HUES48 (cell line): ENCODE measurements at regions not wholly inside any gene's neighbourhood (a gene's known extent, or its start where the extent isn't known, plus 50 kb on each side); places are given as distances from the start of the nearest gene placed in this dataset.

Experiments used
- H3K27ac ChIP-seq: one replicate; pipeline ENCODE4 v1.7.0; 2013; ENCODE audit warnings: low read depth, low read length, inconsistent platforms
- H3K27me3 ChIP-seq: 2 replicates; pipeline ENCODE4 v1.6.1; 2013; ENCODE audit warnings: mild to moderate bottlenecking, low read length; ENCODE audit not compliant: control insufficient read depth, insufficient read depth
- H3K36me3 ChIP-seq: 2 replicates; pipeline ENCODE4 v1.6.1; 2013; ENCODE audit warnings: low read length; ENCODE audit not compliant: control insufficient read depth, insufficient read depth
- H3K4me1 ChIP-seq: 2 replicates; pipeline ENCODE4 v1.6.1; 2013; ENCODE audit warnings: mild to moderate bottlenecking, low read length; ENCODE audit not compliant: control insufficient read depth, insufficient read depth
- H3K4me3 ChIP-seq: 2 replicates; pipeline ENCODE4 v1.5.1; 2013; ENCODE audit warnings: mild to moderate bottlenecking, low read depth, low read length
- H3K9ac ChIP-seq: 2 replicates; pipeline ENCODE4 v1.6.1; 2013; ENCODE audit warnings: mild to moderate bottlenecking, low read depth, low read length, moderate library complexity
- H3K9me3 ChIP-seq: 2 replicates; pipeline ENCODE4 v1.6.1; 2013; ENCODE audit warnings: low read length; ENCODE audit not compliant: control insufficient read depth, insufficient read depth

- no peak overlapping the region for H3K27ac ChIP-seq
- no peak overlapping the region for H3K9ac ChIP-seq
- no peaks in the 10 kb centered on the region for H3K9me3 ChIP-seq
- H3K4me3 ChIP-seq: no peak overlapping the region
- peaks cover 3% of the 10 kb centered on the region; the same call in 1 of the 2 replicates for H3K4me1 ChIP-seq
- H3K36me3 ChIP-seq: no peaks in the 10 kb centered on the region
- no peaks in the 10 kb centered on the region; the same call in 1 of the 2 replicates for H3K27me3 ChIP-seq
Observed at GRCh38 chr2:45224993-45225380, 215.7 kb upstream of the SIX2 start.

DNA sequence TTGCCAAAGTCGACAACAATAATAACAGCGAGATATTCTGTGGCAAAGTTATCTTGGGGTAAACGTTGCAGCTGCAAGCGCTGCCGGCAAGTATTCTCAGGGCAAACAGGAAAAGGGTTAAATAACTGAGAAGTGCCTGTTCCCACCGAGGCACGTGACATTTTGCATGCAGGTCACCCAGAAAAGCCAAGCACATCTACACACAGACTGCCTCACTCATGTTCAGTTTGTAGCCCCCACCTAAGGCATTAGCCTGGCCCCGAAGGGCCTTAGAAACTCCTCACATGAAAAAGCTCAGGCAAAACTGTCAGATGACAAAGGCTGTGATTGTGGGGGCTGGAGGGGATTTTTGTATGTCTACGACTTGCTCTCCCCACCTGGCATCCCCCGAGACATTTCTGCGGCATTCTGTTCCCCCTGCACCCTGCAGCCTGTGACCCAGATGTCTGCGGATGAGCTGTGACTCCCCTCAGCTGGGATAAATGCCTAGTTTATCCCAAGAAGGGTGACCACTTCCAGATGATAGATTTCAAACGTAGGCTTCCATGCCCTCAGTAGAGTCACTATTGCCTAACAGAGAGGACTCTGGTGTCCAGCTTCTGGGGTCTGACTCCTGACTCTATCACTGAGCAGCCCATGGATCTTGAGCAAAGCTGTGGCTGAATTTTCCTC, 215.2 kb upstream of the SIX2 start:
- Histone ChIP-seq H3K27me3 (no peaks in the 10 kb centered on the region; the same call in 1 of the 2 replicates), H3K4me3 (no peak overlapping the region), H3K9ac (no peak overlapping the region), H3K27ac (no peak overlapping the region), H3K9me3 (no peaks in the 10 kb centered on the region), H3K36me3 (no peaks in the 10 kb centered on the region), H3K4me1 (peaks cover 3% of the 10 kb centered on the region; the same call in 1 of the 2 replicates)

DNA sequence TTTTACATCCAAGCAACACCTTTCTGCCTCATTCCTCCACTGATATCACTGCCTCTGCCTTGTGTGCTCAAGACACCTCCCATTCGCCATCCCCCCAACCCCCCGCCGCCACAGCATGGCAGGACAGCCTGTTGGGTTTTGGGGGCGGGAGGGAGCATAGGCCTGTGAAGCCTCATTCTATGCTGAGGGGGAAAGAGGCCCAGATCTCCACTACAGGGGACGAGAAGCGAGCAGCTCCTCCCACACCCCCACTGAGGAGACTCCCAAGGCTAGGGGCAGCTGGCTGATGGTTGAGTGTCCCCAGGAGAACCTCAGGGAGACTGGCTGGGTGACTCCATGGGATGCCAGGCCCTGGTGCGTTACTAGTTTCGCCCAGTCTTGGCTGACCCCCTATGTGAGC, 214.3 kb upstream of the SIX2 start:
- H3K27ac ChIP-seq: no peak overlapping the region
- H3K4me3 ChIP-seq: no peak overlapping the region
- no peak overlapping the region for H3K9ac ChIP-seq
- no peaks in the 10 kb centered on the region for H3K9me3 ChIP-seq
- H3K36me3 ChIP-seq: no peaks in the 10 kb centered on the region
- peaks cover 3% of the 10 kb centered on the region; the same call in 1 of the 2 replicates for H3K4me1 ChIP-seq
- no peaks in the 10 kb centered on the region; the same call in 1 of the 2 replicates for H3K27me3 ChIP-seq

- Histone ChIP-seq H3K36me3 (no peaks in the 10 kb centered on the region), H3K4me1 (peaks cover 3% of the 10 kb centered on the region; the same call in 1 of the 2 replicates), H3K27me3 (no peaks in the 10 kb centered on the region; the same call in 1 of the 2 replicates), H3K9me3 (no peaks in the 10 kb centered on the region), H3K27ac (no peak overlapping the region), H3K9ac (no peak overlapping the region), H3K4me3 (no peak overlapping the region)
Observed at GRCh38 chr2:45220227-45220626, 211.0 kb upstream of the SIX2 start.

DNA sequence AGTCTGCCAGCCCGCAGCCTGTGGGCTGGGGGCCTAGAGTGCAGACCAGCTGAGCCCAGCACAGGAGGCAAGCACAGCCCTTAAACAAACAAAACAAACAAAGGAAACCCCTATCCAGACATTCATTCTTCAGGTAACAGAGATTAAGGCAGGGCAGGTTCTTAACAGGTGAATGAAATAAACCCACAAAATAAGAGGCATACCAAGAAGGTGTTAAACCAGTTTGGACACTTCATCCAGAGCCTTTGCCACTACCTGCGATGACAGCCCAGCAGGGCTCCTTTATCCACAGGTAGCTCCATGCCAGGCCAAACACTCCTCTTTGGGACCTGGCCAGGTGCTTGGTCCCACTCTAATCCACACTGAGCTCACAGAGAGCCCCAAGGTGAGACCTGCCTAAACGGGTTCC, 209.7 kb upstream of the SIX2 start:
- H3K4me3 ChIP-seq: no peak overlapping the region
- H3K36me3 ChIP-seq: no peaks in the 10 kb centered on the region
- no peak overlapping the region for H3K9ac ChIP-seq
- H3K4me1 ChIP-seq: peaks cover 3% of the 10 kb centered on the region; the same call in 1 of the 2 replicates
- H3K9me3 ChIP-seq: no peaks in the 10 kb centered on the region
- H3K27ac ChIP-seq: no peak overlapping the region
- no peaks in the 10 kb centered on the region; the same call in 1 of the 2 replicates for H3K27me3 ChIP-seq

GRCh38 chr2:45218297-45218696, 209.0 kb upstream of the SIX2 start:
- no peaks in the 10 kb centered on the region for H3K9me3 ChIP-seq
- no peak overlapping the region for H3K9ac ChIP-seq
- H3K27me3 ChIP-seq: no peaks in the 10 kb centered on the region; the same call in 1 of the 2 replicates
- no peak overlapping the region for H3K4me3 ChIP-seq
- H3K4me1 ChIP-seq: no peaks in the 10 kb centered on the region
- H3K36me3 ChIP-seq: no peaks in the 10 kb centered on the region
- H3K27ac ChIP-seq: no peak overlapping the region

DNA sequence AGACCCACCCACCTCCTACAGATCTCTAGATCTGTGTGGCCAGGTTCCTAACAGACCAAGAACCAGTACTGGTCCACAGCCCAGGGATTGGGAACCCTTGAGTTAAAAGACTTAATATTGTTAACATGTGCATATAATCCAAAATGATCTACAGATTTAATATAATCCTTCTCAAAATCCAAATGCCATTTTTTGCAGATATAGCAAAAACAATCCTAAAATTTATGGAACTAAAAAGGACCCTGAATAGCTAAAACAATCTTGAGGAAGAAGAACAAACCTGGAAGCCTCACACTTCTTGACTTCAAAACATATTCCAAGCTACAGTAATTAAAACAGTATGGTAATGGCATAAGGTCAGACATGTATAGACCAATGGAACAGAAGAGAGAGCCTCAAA, 206.9 kb upstream of the SIX2 start:
- H3K27me3 ChIP-seq: no peaks in the 10 kb centered on the region; the same call in 1 of the 2 replicates

GRCh38 chr2:45214550-45214949, 205.3 kb upstream of the SIX2 start:
- no peaks in the 10 kb centered on the region for H3K9me3 ChIP-seq
- H3K9ac ChIP-seq: no peak overlapping the region
- no peaks in the 10 kb centered on the region for H3K4me1 ChIP-seq
- H3K27me3 ChIP-seq: no peaks in the 10 kb centered on the region
- no peak overlapping the region for H3K27ac ChIP-seq
- H3K36me3 ChIP-seq: no peaks in the 10 kb centered on the region
- H3K4me3 ChIP-seq: no peak overlapping the region

More for the DNA sequence above, 206.9 kb upstream of the SIX2 start:
- H3K36me3 ChIP-seq: no peaks in the 10 kb centered on the region
- H3K4me3 ChIP-seq: no peak overlapping the region
- no peaks in the 10 kb centered on the region for H3K9me3 ChIP-seq
- no peak overlapping the region for H3K27ac ChIP-seq
- no peaks in the 10 kb centered on the region for H3K4me1 ChIP-seq
- no peak overlapping the region for H3K9ac ChIP-seq

DNA sequence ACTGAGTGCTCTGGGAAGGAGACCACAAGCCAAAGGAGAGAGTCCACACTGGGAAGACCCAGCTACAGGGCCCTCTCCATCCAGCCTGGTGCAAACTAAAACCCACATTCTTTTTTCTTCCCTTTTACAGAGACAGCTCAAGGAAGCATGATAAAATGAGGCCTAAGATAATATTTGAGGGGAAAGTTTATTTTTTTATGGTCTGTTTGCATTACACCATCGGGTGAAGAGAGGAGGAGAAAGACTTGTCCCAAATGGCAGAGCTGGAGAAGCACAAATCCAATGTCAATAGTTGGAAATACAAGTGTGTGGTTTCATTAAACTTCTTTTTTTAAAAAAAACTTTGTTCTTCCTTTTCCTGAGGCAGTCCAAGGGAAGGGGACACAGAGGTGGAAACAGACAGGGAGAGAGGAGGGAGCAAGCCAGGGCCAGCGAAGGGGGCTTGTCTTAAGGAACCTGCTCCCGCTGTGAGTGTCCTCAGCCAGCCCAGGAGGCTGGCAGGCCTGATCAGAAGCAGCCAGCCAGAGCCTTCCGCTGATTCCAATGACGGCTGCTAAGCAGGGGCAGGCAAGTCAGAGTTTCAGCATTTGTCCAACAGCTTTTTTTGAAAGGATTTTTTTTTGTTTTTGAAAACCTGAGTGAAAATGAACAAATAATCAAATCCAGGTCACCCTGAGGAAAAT, 203.8 kb upstream of the SIX2 start:
- Histone ChIP-seq H3K27me3 (no peaks in the 10 kb centered on the region), H3K4me3 (no peak overlapping the region)

GRCh38 chr2:45211636-45212035, 202.4 kb upstream of the SIX2 start:
- Histone ChIP-seq H3K9me3 (no peaks in the 10 kb centered on the region), H3K4me3 (no peak overlapping the region), H3K9ac (no peak overlapping the region), H3K4me1 (no peaks in the 10 kb centered on the region), H3K27ac (no peak overlapping the region), H3K27me3 (no peaks in the 10 kb centered on the region), H3K36me3 (no peaks in the 10 kb centered on the region)

More for the DNA sequence above, 203.8 kb upstream of the SIX2 start:
- Histone ChIP-seq H3K4me1 (no peaks in the 10 kb centered on the region), H3K9me3 (no peaks in the 10 kb centered on the region), H3K9ac (no peak overlapping the region), H3K36me3 (no peaks in the 10 kb centered on the region), H3K27ac (no peak overlapping the region)

GRCh38 chr2:45210462-45211195, 201.4 kb upstream of the SIX2 start:
- no peak overlapping the region for H3K4me3 ChIP-seq
- H3K4me1 ChIP-seq: no peaks in the 10 kb centered on the region
- no peaks in the 10 kb centered on the region for H3K36me3 ChIP-seq
- H3K27me3 ChIP-seq: no peaks in the 10 kb centered on the region
- no peak overlapping the region for H3K9ac ChIP-seq
- H3K27ac ChIP-seq: no peak overlapping the region
- H3K9me3 ChIP-seq: no peaks in the 10 kb centered on the region
